H9 (cell line): ENCODE measurements at regions not wholly inside any gene's neighbourhood (a gene's known extent, or its start where the extent isn't known, plus 50 kb on each side); places are given as distances from the start of the nearest gene placed in this dataset.

Source experiments
- DNase-seq: peaks from one replicate; pipeline ENCODE4 v3.0.0-alpha.2; 2017
- H2AFZ ChIP-seq: one replicate; pipeline ENCODE4 v1.6.1; 2013; ENCODE audit warnings: mild to moderate bottlenecking, low read length, control low read depth, moderate library complexity
- H2AK5ac ChIP-seq: 2 replicates; pipeline ENCODE4 v1.6.1; 2013; ENCODE audit warnings: low read length, control low read depth, mixed read lengths; ENCODE audit not compliant: insufficient read length
- H2BK120ac ChIP-seq: one replicate; pipeline ENCODE4 v1.6.1; 2013; ENCODE audit warnings: low read depth, mild to moderate bottlenecking, low read length, control low read depth, inconsistent platforms; ENCODE audit not compliant: poor library complexity, severe bottlenecking
- H2BK12ac ChIP-seq: 2 replicates; pipeline ENCODE4 v1.6.1; 2013; ENCODE audit warnings: low read length, control low read depth, mixed read lengths, low read depth; ENCODE audit not compliant: insufficient read length
- H2BK15ac ChIP-seq: 2 replicates; pipeline ENCODE4 v1.6.1; 2013; ENCODE audit warnings: low read depth, low read length, control low read depth
- H2BK20ac ChIP-seq: one replicate; pipeline ENCODE4 v1.6.1; 2013; ENCODE audit warnings: low read depth, mild to moderate bottlenecking, low read length, control low read depth, inconsistent platforms; ENCODE audit not compliant: poor library complexity, severe bottlenecking
- H2BK5ac ChIP-seq: 2 replicates; pipeline ENCODE4 v1.6.1; 2013; ENCODE audit warnings: low read length, control low read depth, mixed read lengths; ENCODE audit not compliant: insufficient read length
- H3K14ac ChIP-seq: 2 replicates; pipeline ENCODE4 v1.6.1; 2013; ENCODE audit warnings: low read length, control low read depth; ENCODE audit not compliant: insufficient read depth
- H3K18ac ChIP-seq: 2 replicates; pipeline ENCODE4 v1.6.1; 2013; ENCODE audit warnings: low read depth, mild to moderate bottlenecking, mixed read lengths, low read length, control low read depth; ENCODE audit not compliant: insufficient read length
- H3K23ac ChIP-seq: 2 replicates; pipeline ENCODE4 v1.6.1; 2013; ENCODE audit warnings: low read length, control low read depth, mixed read lengths, low read depth; ENCODE audit not compliant: insufficient read length
- H3K23me2 ChIP-seq: 2 replicates; pipeline ENCODE4 v1.6.1; 2013; ENCODE audit warnings: low read depth, mild to moderate bottlenecking, mixed read lengths, low read length, control low read depth; ENCODE audit not compliant: insufficient read length, poor library complexity, severe bottlenecking
- H3K27ac ChIP-seq: 2 replicates; pipeline ENCODE4 v1.5.1; 2013; ENCODE audit warnings: low read length, control low read depth, mixed read lengths, low read depth; ENCODE audit not compliant: insufficient read length
- H3K27me3 ChIP-seq: 2 replicates; pipeline ENCODE4 v1.6.1; 2013; ENCODE audit warnings: low read length, control low read depth, inconsistent platforms; ENCODE audit not compliant: insufficient read depth
- H3K4ac ChIP-seq: 2 replicates; pipeline ENCODE4 v1.6.1; 2013; ENCODE audit warnings: low read depth, mild to moderate bottlenecking, control low read depth, inconsistent platforms, low read length, moderate library complexity
- H3K4me1 ChIP-seq: 2 replicates; pipeline ENCODE4 v1.6.1; 2013; ENCODE audit warnings: low read length, control low read depth, inconsistent platforms; ENCODE audit not compliant: insufficient read depth
- H3K4me2 ChIP-seq: 2 replicates; pipeline ENCODE4 v1.6.1; 2013; ENCODE audit warnings: low read length, control low read depth, mixed read lengths; ENCODE audit not compliant: insufficient read length, insufficient read depth
- H3K56ac ChIP-seq: 2 replicates; pipeline ENCODE4 v1.6.1; 2013; ENCODE audit warnings: low read depth, mild to moderate bottlenecking, mixed read lengths, low read length, control low read depth; ENCODE audit not compliant: insufficient read length
- H3K79me1 ChIP-seq: 2 replicates; pipeline ENCODE4 v1.6.1; 2013; ENCODE audit warnings: low read depth, mild to moderate bottlenecking, moderate library complexity, low read length, control low read depth, inconsistent platforms; ENCODE audit not compliant: insufficient read depth, poor library complexity, severe bottlenecking
- H3K79me2 ChIP-seq: 2 replicates; pipeline ENCODE4 v1.6.1; 2013; ENCODE audit warnings: low read length, control low read depth, inconsistent platforms; ENCODE audit not compliant: insufficient read depth
- H3K9ac ChIP-seq: 2 replicates; pipeline ENCODE4 v1.6.1; 2013; ENCODE audit warnings: low read length, control low read depth, mixed read lengths; ENCODE audit not compliant: insufficient read length; ENCODE audit errors: extremely low read depth
- H3K9me3 ChIP-seq: one replicate; pipeline ENCODE4 v1.6.1; 2013; ENCODE audit warnings: low read depth, low read length, inconsistent platforms; ENCODE audit not compliant: control insufficient read depth
- H3T11ph ChIP-seq: one replicate; pipeline ENCODE4 v1.6.1; 2013; ENCODE audit warnings: mild to moderate bottlenecking, low read length, control low read depth, inconsistent platforms
- H4K20me1 ChIP-seq: one replicate; pipeline ENCODE4 v1.6.1; 2013; ENCODE audit not compliant: control insufficient read depth, insufficient read length, insufficient read depth
- H4K5ac ChIP-seq: 2 replicates; pipeline ENCODE4 v1.6.1; 2013; ENCODE audit warnings: low read depth, mild to moderate bottlenecking, mixed read lengths, low read length, control low read depth; ENCODE audit not compliant: insufficient read length
- H4K8ac ChIP-seq: replicated peaks from 2 replicates; pipeline ENCODE4 v1.6.1; 2013; ENCODE audit warnings: low read length, control low read depth, mixed read lengths, low read depth; ENCODE audit not compliant: insufficient read length
- H4K91ac ChIP-seq: 2 replicates; pipeline ENCODE4 v1.6.1; 2013; ENCODE audit warnings: low read depth, mild to moderate bottlenecking, moderate library complexity, mixed read lengths, low read length, control low read depth; ENCODE audit not compliant: insufficient read length
- H3K27ac Mint-ChIP-seq, 3 experiments: 2 replicates in 2 of 3; 3 replicates in 1 of 3; pipeline ENCODE4 v1.8.0; 2020 to 2021; ENCODE audit warnings: mixed read lengths in 3 of 3, mild to moderate bottlenecking in 1 of 3, moderate library complexity in 1 of 3
- H3K27me3 Mint-ChIP-seq: 2 replicates; pipeline ENCODE4 v1.8.0; 2021; ENCODE audit warnings: low read depth, mild to moderate bottlenecking, moderate library complexity, mixed read lengths
- H3K36me3 Mint-ChIP-seq, 3 experiments: 2 replicates in 2 of 3; 3 replicates in 1 of 3; pipeline ENCODE4 v1.8.0; 2020 to 2021; ENCODE audit warnings: low read depth in 3 of 3, mixed read lengths in 3 of 3; ENCODE audit not compliant: insufficient read depth in 1 of 3
- H3K4me1 Mint-ChIP-seq, 2 experiments: 2 replicates each; pipeline ENCODE4 v1.8.0; 2020; ENCODE audit warnings: mixed read lengths in 2 of 2
- H3K4me3 Mint-ChIP-seq, 2 experiments: 2 replicates in 1 of 2; 3 replicates in 1 of 2; pipeline ENCODE4 v1.8.0; 2020 to 2021; ENCODE audit warnings: mild to moderate bottlenecking in 2 of 2, mixed read lengths in 2 of 2, moderate library complexity in 1 of 2
- H3K9me3 Mint-ChIP-seq, 2 experiments: 2 replicates in 1 of 2; 3 replicates in 1 of 2; pipeline ENCODE4 v1.8.0; 2020; ENCODE audit warnings: mild to moderate bottlenecking in 2 of 2, mixed read lengths in 2 of 2, moderate library complexity in 1 of 2
- CTCF ChIP-seq: fragments of 200-600 bp; sonication (generic); conservative IDR thresholded peaks from 3 replicates; pipeline ENCODE4 v1.8.0; 2021; ENCODE audit warnings: antibody characterized with exemption, mild to moderate bottlenecking
- WGBS: extraction: QIAGEN DNeasy Blood & Tissue Kit; methylation state at CpG from one replicate; pipeline ENCODE4 v1.1.7; 2013; ENCODE audit warnings: missing lambda C conversion rate, low lambda C conversion rate, mixed read lengths; ENCODE audit not compliant: insufficient read length; ENCODE audit errors: extremely low coverage; 5-methylcytosine and 5-hydroxymethylcytosine counted together

GRCh38 chr9:89969881-89970639 is 365.2 kb downstream of the GADD45G start:
- Histone ChIP-seq H4K8ac (no peak overlapping the region), H4K91ac (no peak overlapping the region), H3K18ac (no peak overlapping the region), H3K23me2 (no peaks in the 10 kb centered on the region), H3K14ac (no peak overlapping the region), H3K4me2 (no peak overlapping the region), H3K9me3 (no peaks in the 10 kb centered on the region), H3K27ac (no peak overlapping the region), H3T11ph (no peak overlapping the region), H3K4me1 (no peaks in the 10 kb centered on the region), H2BK12ac (no peak overlapping the region), H2BK5ac (no peak overlapping the region), H3K27me3 (no peaks in the 10 kb centered on the region), H3K79me2 (no peaks in the 10 kb centered on the region), H2BK120ac (no peak overlapping the region), H4K20me1 (no peaks in the 10 kb centered on the region), H2AFZ (no peak overlapping the region), H2AK5ac (no peak overlapping the region), H3K9ac (no peak overlapping the region), H4K5ac (no peak overlapping the region), H3K4ac (no peak overlapping the region), H3K79me1 (no peaks in the 10 kb centered on the region), H2BK20ac (no peak overlapping the region), H2BK15ac (no peak overlapping the region), H3K23ac (no peak overlapping the region), H3K56ac (no peak overlapping the region)
- no peaks in the 10 kb centered on the region for H3K36me3 Mint-ChIP-seq
- no peaks in the 10 kb centered on the region; a peak in 1 of 5 replicates for H3K9me3 Mint-ChIP-seq
- H3K27ac Mint-ChIP-seq = no peak overlapping the region; a peak in 1 of 7 replicates
- H3K27me3 Mint-ChIP-seq = no peaks in the 10 kb centered on the region; the same call in 1 of the 2 replicates
- no peak for DNase-seq
- no peak for TF ChIP-seq CTCF
- WGBS = no CpG with 5 or more reads among the region's 11 CpGs
- H3K4me3 Mint-ChIP-seq = no peak overlapping the region
- H3K4me1 Mint-ChIP-seq = no peaks in the 10 kb centered on the region
